SKM-1 (cell line): ENCODE measurements at regions not wholly inside any gene's neighbourhood (a gene's known extent, or its start where the extent isn't known, plus 50 kb on each side); places are given as distances from the start of the nearest gene placed in this dataset.

Experiments
- DNase-seq: peaks from one replicate; lab custom pipeline; 2025; ENCODE audit not compliant: unreplicated experiment; lab: John Stamatoyannopoulos, UW

DNA sequence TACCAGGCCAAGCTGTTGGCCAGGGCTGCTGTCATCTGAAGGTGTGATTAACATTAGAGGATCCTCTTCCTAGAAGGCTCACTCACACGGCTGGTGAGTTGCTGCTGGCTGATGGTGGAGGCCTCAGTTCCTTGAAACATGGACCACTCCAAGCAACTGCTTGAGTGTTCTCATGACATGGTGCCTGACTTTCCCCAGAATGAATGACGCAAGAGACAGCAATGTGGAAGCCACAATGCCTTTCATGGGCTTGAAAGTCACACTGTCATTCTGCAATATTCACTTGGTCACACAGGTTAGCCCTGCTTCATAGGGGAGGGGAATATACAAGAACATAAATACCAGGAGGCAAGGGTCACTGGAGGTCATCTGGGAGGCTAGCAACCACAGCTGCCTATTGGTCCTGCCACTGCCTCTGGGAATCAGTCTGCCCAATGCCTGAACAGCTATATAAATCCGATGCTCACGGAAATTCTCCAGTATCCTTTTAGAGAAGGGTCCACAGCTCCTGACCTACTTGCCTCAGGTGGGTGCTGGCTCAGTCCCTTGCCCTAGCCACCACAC, 97.1 kb upstream of the MAML3 start:
- peak; percentile 51 for DNase-seq

GRCh38 chr4:140249351-140249750, 95.4 kb upstream of the MAML3 start:
- no peak for DNase-seq

DNA sequence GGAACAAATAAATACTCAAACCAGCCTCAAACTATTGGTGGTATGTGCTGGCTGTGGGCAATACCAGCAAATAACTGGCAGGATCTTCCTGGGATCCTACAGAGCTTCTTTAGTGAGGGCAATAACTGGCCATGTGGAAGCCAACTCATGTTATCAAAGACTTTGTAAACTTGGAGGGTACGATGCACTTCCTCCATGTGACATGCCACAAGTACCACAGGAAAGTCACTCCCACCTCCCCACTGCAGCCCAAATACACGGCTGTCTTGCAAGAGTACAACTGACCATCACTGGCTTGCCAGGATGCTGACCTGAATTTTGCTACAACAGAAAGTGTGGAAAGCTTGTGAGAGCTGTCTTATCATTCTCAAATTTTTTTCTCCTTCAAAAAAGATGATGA, 93.3 kb upstream of the MAML3 start:
- DNase-seq: no peak

- no peak for DNase-seq
Observed at GRCh38 chr4:140246216-140246615, 92.2 kb upstream of the MAML3 start.

DNA sequence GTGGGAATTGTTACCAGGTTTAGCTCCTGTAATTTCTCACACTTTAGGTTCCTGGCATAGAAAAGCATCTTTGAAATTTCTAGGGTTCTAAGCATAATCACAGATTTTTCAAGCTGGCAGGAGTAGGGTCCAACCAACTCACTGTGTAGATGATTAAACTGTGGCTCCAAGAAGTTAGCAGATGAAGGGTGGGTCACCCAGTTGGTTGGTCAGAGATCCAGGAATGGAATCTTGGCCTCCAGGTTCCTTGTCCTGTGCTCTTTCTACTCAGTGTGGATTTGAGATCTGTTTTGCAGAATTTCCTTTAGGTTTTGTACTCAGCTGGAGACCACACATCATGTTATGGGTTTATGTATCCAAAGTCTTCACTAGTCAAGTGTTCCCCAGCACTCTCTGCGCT, 90.3 kb upstream of the MAML3 start:
- no peak for DNase-seq

- peak; percentile 27 for DNase-seq
Observed at GRCh38 chr4:140243278-140243753, 89.3 kb upstream of the MAML3 start.

DNA sequence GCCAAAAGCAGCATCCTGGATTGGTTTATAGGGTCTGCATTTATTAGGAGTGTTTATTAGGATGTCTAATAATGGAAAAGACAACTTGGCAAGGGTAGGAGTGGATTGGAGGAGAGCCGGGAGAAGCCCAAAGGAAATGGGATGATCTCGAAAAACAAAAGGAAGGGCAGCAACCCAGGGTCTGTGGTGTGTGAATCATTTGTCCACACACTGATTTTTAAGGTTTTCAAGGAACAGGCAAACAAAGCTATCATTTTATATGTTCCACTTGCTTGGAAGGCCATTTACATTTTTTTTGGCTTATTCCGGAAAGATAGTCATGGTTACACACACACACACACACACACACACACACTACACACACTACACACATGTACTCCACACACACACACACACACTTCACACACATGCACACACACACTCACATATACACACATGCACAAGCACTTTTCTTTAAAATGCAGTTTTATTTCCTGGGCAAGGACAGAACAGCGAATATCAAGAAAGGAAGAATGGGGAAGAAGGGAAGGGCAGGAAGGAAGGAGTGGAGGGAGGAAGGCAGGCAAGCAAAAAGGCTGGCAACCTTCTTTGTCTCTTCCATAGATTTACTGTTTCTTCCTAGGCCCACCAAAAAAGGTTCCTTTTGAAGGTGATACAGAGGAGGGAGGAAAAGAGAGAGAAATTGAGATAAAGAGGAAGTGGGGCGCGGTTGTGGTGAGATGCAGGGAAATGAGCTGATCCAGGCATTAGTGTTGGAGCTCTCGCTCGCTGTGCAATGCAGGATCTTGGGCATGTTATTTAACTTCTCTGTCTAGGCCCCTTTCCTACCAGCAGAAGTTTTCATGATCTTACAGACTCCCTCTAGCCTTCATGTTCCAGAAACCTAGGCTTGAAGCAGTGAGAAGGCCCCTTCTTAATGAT, 88.6 kb upstream of the MAML3 start:
- DNase-seq: peak; percentile 81

DNA sequence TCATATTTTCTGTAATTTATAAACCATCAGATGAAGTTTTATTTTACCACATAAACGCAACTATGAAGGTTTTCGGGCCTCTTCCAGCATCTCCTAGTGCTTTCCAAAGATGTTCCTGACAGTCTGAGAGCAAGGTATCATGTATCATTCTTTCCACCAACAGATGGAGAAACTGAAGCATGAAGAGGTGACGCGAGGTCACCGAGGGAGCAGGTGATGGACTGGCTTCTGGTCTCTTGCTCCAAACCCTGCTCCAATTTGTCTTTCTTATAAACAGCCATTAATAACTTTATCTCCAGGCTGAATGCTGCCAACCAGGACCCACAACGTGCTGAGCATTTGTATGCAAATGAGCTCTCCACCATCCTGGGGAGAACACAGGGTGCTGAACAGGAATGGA, 86.3 kb upstream of the MAML3 start:
- no peak for DNase-seq

DNA sequence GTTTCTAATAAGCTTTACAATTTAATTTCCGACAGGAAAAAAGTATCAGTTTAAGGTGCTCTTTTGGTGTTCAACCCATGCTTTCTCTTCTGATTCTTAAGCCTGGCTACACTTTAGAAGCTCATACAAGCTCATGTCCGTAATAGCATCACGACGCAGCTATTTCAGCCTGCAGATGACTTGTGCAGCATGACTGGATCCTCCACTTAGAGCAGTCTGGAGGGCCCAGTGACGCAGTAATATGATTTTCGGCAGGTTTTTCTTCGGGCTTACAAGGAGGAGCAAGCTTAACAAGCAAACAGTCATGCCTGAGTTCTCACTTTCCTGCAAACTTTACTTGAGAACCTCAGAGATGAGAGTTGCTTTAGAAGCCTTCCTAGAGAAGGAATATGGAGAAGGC, 85.3 kb upstream of the MAML3 start:
- DNase-seq: no peak

DNA sequence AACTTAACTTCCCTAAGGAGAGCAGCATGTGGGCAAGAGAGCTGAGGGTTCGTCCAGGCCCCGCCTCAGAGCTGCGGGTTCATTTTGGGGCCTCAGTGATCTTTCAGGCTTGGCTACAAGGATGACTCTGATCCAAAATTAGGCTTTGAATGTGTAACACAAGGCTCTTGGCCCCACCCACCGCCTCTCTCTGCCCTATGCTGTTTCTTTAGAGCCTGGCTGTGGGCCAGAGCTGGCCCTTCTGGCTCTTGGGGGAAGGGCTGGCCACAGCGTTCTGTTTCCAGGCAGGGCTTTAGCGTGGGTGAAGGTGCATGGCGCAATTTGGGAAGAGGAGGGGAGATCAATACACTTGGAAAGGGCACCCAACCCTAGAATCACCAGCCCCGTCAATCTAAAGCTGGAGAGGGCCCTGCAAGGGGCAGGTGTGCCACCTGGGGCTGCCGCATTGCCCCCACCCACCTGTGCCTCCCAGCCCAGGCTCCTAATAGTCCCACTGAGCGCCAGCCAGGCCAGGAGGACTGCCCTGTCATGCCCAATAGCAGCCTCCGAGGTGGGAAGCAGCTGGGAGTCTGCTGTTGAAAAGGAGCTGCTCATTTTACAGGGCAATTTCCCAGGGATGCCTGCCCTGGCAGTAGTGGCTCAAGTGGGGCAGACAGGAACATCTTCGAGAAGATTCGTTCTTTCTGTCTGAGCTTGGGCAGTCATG, 84.5 kb upstream of the MAML3 start:
- peak; percentile 82 for DNase-seq

DNA sequence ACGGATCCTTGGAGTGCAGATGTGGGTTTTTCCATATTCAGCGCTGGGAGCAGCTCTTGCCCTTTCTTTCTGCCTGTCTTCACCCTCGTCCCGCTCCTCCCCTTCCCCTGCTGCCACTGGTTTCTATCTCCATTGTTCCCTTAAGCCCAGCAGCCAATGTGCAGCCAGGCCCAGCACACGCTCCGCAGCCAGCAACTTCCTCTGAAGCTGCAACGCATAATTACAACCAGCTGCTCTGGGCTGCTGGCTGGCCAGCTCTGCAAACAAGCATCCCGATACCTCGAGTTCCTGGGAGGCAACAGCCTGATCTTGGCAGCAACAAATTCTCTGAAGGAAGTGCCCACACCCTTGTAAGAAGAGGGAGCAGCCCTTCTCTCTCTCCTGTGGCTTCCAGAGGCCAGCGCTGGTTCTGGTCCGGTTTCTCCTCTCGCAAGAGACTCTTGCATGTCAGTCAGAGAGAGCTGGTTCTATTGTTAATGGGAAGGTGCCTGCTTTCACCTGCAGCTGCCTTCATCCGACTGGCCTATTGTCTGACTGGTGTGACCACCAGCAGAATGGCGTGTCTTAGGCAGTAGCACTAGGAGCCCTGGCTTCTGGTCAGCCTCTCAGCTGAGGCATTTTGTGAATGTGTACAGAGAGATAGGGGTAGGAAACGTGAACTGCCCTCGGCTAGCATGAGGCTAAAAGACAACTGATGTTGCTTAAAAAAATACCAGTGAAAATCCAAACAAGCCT, 83.8 kb upstream of the MAML3 start:
- peak; percentile 59 for DNase-seq

DNA sequence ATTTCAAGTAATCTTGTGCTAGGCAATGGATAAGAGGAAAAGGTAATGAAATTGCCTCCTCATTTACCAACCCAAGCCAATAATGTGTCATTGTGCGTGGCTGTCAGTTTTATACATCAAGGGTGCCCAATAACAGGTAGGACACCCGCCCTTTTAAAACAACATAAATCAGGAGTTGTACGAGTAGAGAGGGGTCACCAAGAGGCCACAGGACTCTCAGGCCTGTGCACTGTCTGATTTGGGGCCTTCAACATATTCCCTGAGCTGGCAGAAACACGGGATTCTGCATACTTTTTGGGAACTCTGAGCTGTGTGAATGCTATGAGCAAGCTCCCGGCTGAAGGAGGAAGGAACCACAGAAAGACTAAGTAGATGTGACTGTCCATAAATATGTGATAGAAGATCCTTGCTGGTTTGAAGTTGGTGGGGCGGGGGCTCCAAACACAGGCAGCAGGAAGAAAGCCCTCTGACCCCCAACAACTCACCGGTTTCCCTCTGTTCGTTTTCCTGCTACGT, 82.7 kb upstream of the MAML3 start:
- DNase-seq: no peak

GRCh38 chr4:140234697-140235060, 80.7 kb upstream of the MAML3 start:
- no peak for DNase-seq

DNA sequence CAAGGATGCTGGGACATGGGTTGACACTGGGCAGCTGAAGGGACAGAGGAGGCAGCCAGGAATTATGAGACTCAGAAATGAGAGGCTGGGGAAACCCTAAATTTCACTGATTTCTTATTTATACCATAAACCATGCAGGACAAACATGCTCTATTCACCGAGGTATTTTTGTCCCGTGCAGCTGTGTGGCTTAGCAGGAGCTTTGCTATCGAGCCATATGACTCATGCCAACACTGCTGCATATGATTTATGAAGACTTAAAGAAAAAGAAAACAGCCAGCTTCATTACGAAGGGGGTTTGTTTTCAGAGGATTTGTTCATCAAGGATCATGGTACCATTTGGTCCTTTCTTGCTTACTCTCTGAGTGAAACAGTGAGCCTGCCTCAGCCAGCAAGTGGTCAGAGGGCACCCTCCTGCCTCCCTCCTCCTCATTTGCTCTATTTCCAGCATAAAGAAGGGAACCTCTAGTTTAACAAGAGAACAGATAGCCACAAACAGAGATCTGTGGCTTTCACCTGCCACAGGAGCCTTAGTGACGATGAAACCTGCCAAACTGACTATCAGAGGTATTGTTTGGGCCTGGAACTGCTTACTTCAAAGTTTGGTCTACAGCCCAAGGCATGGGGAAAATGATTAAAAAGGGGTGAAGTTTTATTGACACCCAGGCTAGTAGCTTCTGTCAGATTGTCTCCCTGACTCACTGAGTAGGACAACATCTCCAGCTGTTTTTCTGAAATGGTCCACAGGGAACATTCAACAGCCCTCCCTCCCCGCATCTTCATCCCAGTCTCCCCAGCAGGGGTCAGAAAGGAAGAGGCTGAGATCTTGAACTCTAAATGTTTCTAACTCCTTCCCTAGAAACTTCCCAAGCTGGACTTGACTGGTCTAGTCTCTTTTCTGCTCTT, 80.1 kb upstream of the MAML3 start:
- DNase-seq: no peak

- DNase-seq: no peak
Observed at GRCh38 chr4:140229881-140230280, 75.9 kb upstream of the MAML3 start.

DNA sequence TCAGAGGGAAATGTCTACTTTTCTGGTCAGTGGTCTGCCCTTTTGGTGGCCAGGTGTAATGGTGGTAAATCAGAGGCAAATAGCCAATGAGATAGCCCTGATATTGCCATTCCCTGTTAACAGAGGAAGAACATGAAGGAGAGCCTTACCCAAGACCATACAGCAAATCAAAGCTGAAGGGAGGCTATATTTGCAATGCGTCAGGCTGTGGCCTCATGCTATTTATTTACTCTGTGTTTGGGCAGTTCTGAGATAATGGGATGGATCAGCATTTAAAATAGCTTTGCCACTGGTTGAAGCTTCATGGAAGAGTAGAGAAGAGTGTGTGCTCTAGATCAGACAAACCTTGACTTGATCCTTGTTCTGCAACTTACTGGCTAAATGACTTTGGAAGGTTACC, 73.3 kb upstream of the MAML3 start:
- DNase-seq: no peak

DNA sequence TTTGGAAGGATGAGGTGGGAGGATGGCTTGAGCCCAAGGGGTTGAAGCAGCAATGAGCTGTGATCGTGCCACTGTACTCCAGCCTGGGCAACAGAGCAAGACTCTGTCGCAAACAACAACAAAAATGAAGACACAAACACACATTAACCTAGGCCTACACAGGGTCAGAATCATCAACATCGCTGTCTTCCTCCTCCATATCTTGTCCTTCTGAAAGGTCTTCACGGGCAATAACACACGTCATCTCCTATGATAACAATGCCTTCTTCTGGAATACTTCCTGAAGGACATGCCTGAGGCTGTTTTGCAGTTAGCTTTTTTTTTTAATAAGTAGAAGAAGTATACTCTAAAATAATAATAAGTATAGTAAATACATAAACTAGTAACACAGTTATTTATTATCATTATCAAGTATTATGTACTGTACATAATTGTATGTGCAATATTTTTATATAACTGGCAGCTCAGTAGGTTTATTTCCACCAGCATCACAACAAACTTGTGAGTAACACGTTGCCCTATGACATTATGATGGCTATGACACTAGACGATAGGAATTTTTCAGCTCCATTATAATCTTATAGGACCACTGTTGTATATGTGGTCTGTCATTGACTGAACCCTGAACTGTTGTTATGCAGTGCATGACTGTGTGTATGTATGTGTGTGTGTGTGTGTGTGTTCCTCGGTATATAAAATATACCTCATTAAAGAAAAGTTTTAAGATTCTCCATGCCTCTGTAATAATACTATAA, 69.2 kb upstream of the MAML3 start:
- DNase-seq: no peak

GRCh38 chr4:140222171-140222570, 68.2 kb upstream of the MAML3 start:
- no peak for DNase-seq

GRCh38 chr4:140220058-140220457, 66.1 kb upstream of the MAML3 start:
- DNase-seq: no peak
